ENCODE measurements at regions not wholly inside any gene's neighbourhood (a gene's known extent, or its start where the extent isn't known, plus 50 kb on each side); places are given as distances from the start of the nearest gene placed in this dataset.

GRCh38 chr11:45423036-45423435 is 136.9 kb upstream of the SYT13 start:
- Histone ChIP-seq H3K56ac (ENCODE audit: insufficient read length, low read depth, low read length) (no peak overlapping the region), H3K27me3 (ENCODE audit: insufficient read depth, low read length) (no peaks in the 10 kb centered on the region), H2BK120ac (ENCODE audit: low read depth, low read length, poor library complexity, severe bottlenecking) (no peak overlapping the region), H3K4ac (ENCODE audit: low read depth, low read length) (no peak overlapping the region), H2BK5ac (ENCODE audit: insufficient read length, low read length) (no peak overlapping the region), H3K18ac (ENCODE audit: insufficient read length, low read depth, low read length) (no peak overlapping the region), H3K23ac (ENCODE audit: insufficient read length, low read depth, low read length) (no peak overlapping the region), H2BK12ac (ENCODE audit: insufficient read length, low read depth, low read length) (no peak overlapping the region), H3K14ac (ENCODE audit: insufficient read depth, low read length) (no peak overlapping the region; the same call in 1 of the 2 replicates), H2AK5ac (ENCODE audit: insufficient read length, low read length) (no peak overlapping the region), H3K9ac (ENCODE audit: extremely low read depth, insufficient read length, low read length) (no peak overlapping the region), H4K8ac (replicated peaks; ENCODE audit: insufficient read length, low read depth, low read length) (no peak overlapping the region), H3K4me1 (ENCODE audit: insufficient read depth, low read length) (no peaks in the 10 kb centered on the region), H4K91ac (ENCODE audit: insufficient read length, low read depth, low read length) (no peak overlapping the region), H3K79me1 (ENCODE audit: insufficient read depth, low read depth, low read length, poor library complexity, severe bottlenecking) (no peaks in the 10 kb centered on the region), H3K27ac (ENCODE audit: insufficient read length, low read depth, low read length) (no peak overlapping the region), H3K79me2 (ENCODE audit: insufficient read depth, low read length) (no peaks in the 10 kb centered on the region), H2BK20ac (ENCODE audit: low read depth, low read length, poor library complexity, severe bottlenecking) (no peak overlapping the region), H3T11ph (ENCODE audit: low read length) (no peak overlapping the region), H4K20me1 (ENCODE audit: control insufficient read depth, insufficient read depth, insufficient read length) (no peaks in the 10 kb centered on the region), H3K4me2 (ENCODE audit: insufficient read depth, insufficient read length, low read length) (no peak overlapping the region), H3K23me2 (ENCODE audit: insufficient read length, low read depth, low read length, poor library complexity, severe bottlenecking) (no peaks in the 10 kb centered on the region), H2BK15ac (ENCODE audit: low read depth, low read length) (no peak overlapping the region), H4K5ac (ENCODE audit: insufficient read length, low read depth, low read length) (no peak overlapping the region), H3K9me3 (ENCODE audit: control insufficient read depth, low read depth, low read length) (no peaks in the 10 kb centered on the region), H2AFZ (ENCODE audit: low read length) (no peak overlapping the region)
- no CpG with 5 or more reads among the region's 6 CpGs for WGBS (ENCODE audit: extremely low coverage, insufficient read length, low lambda C conversion rate)
- Mint-ChIP-seq H3K27me3 (ENCODE audit: low read depth) (peaks cover 8% of the 10 kb centered on the region), H3K9me3 (no peaks in the 10 kb centered on the region), H3K4me3 (no peak overlapping the region), H3K36me3 (ENCODE audit: insufficient read depth in 1 of 3, low read depth in 3 of 3) (no peaks in the 10 kb centered on the region), H3K27ac (no peak overlapping the region), H3K4me1 (peaks cover 0 to 10% of the 10 kb centered on the region in 2 experiments; a peak in 2 of 4 replicates)
- no peak for DNase-seq
- no peak for TF ChIP-seq CTCF (conservative IDR thresholded peaks at IDR 0.05)

All from H9 (cell line).